ENCODE measurements at regions not wholly inside any gene's neighbourhood (a gene's known extent, or its start where the extent isn't known, plus 50 kb on each side); places are given as distances from the start of the nearest gene placed in this dataset.
"Not testable (repeated sequence)": the region's sequence is repeated elsewhere in the genome, so short reads cannot be mapped to it uniquely, and the experiment has no call there.

DNA sequence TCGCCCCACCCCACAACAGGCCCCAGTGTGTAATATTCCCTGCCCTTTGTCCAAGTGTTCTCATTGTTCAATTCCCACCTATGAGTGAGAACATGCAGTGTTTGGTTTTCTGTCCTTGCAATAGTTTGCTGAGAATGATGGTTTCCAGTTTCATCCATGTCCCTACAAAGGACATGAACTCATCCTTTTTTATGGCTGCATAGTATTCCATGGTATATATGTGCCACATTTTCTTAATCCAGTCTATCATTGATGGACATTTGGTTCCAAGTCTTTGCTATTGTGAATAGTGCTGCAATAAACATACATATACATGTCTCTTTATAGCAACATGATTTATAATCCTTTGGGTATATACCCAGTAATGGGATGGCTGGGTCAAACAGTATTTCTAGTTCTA is 132.7 kb downstream of the SNX10 start:
- DNase-seq = not testable (repeated sequence)

DNA sequence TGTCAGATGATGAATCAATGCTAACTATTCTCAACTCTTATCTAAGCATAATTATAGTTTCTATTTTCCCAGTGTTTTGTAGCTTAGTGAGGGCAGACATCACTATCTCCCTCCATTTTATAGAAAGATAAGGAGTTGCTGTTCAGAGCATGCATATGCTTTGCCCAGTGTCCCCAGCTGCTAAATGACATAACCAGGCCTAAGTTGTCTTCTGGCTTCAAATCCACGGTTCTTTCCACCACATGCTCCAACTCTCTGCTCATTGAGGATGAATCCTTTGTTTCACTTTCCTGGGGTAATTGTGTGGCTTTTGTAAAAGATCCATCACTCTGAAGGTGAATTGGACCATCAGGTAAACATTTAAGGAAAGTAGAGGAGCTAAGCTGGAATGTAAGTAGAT is 134.0 kb downstream of the SNX10 start:
- DNase-seq = no peak

DNA sequence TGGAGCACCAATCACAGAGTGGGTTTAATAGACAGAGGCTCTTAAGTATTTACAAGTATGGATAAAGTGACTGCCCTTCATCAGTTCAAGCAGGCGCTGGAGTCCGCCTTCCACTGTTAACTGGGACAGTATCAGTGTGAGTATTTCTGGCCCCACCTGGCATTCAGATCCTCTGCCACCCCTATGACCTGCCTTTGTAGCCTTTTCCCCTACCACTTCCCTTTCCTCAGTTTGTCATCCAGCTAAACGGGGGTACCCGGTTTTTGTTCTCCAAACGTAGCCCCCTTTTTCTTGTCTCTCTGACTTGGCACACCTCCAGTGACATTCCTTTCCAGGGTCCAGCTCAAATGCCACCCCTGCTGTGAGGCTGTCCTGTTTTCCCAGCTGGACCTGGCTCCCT is 134.4 kb downstream of the SNX10 start:
- no peak for DNase-seq

DNA sequence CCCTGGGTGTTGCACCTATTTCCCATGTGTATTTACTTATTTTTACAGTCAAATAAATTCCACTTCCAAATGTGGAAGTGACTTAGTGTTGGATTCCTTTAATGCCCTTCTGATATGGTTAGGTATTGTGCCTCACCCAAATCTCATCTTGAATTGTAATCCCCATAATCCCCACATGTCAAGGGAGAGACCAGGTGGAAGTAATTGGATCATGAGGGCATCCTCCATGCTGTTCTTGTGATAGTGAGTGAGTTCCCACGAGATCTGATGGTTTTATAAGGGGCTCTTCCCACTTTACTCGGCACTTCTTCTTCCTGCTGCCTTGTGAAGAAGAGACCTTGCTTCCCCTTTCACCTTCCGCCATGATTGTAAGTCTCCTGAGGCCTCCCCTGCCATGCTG is 136.9 kb downstream of the SNX10 start:
- no peak for DNase-seq

DNA sequence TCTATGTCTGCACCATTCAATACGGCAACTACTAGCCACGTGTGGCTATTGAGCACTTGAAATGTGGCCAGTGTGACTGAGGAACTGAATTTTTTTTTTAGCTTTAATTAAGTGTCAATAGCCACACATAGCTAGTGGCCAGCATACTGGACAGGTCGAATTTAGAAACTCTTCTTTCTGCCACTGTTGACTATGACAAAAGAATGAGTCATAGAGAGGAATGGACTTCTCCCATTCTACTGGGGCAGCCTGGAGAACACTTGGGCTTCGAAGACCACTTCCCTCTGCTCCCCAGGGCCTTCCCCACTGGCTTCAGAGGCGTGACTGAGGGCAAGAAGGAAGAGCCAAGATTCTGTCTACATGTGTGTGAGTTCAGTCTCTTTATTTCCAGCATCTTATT is 137.5 kb downstream of the SNX10 start:
- no peak for DNase-seq

DNA sequence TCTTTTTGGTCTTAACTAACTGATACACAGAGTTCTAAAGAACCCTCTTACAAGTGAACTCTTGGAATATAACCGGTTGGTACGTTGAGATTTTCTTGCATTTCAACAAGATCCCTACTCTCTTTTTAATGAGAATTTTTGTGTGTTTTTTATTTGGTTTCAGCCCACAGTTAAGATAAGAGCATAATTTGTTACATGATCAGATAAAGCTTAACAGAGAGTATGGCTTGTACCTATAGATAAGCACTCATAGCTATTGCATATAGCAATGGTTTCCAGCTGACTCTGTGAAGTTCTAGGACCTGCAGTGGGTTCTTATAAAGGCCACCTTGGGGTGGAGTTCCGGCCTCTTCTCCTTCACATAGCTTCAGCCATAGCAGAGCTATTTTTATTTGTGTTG is 143.3 kb downstream of the SNX10 start:
- no peak for DNase-seq

DNA sequence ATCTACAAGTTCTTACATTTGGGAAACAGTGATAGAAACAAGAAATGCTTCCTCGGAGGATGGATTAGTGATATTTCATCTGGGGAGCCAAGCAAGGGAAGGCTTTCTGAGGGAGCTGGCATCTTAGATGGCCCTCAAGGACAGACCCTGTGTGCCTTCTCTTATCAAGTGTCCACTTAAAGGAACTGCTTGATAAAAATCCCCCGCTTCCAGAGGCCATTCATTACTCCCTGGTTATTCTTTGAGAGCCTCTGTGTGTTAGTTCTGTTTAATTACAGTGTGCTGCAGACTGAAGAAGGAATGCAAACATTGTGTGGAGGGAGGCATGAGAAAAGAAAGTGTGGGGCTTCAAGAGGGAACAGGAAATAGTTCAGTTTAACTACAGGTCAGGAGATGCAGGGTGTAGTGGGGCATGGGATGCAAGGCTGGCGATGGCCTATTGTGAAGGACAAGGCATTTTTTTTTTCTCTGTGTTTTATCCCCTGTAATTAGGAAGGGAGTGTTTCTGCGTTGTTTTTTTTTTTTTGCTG is 145.4 kb downstream of the SNX10 start:
- DNase-seq = no peak

DNA sequence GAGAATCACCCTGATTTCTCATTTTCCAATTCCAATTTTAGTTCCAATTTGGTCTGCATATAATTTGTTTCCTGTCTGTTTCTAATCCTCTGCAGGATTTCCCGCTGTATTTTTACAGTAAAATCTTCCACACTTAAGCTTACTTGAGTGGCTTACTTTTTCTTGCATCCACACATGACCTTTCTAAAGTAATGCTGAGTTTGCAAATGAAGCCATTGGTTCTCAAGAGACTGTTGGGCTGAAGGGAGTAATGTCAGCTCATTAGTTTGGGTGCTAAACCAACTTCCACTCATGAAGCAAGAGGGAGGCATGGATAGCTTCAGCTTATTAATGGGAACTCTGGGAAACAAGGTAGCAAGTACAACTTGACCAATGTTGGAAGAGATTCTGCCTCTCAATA is 146.4 kb downstream of the SNX10 start:
- no peak for DNase-seq

DNA sequence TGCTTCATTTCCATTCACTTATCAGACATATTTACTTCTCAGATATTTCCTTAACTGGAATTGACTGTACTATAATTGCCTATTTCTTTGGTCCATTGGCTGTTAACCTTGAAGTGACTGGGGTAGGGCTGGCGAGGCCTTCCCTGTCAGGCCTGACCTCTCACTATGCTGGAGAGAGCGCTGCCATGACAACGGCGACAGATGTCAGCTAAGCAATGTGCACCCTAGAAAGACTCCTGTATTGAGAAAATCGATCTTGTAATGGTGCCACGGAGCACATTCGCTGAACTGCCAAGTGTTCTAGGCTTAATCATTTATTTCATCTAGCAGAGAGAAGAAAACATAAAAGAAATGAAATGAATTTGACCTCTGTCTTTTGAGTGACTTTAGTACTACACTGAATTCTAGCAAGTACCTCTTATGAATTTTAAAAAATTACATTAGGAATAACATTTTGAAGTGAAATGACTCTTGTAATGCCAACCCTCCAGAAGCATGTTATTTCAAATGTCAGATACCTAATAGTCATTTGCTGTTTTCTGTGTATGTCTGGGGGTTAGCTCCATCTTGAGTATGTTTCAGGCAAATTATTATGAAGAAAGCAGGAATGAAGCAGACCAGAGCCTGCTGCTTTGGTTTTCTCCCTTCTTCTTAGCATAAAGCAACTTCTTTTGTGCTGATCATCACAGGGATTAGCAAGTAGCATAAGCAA is 148.0 kb downstream of the SNX10 start:
- DNase-seq = no peak

DNA sequence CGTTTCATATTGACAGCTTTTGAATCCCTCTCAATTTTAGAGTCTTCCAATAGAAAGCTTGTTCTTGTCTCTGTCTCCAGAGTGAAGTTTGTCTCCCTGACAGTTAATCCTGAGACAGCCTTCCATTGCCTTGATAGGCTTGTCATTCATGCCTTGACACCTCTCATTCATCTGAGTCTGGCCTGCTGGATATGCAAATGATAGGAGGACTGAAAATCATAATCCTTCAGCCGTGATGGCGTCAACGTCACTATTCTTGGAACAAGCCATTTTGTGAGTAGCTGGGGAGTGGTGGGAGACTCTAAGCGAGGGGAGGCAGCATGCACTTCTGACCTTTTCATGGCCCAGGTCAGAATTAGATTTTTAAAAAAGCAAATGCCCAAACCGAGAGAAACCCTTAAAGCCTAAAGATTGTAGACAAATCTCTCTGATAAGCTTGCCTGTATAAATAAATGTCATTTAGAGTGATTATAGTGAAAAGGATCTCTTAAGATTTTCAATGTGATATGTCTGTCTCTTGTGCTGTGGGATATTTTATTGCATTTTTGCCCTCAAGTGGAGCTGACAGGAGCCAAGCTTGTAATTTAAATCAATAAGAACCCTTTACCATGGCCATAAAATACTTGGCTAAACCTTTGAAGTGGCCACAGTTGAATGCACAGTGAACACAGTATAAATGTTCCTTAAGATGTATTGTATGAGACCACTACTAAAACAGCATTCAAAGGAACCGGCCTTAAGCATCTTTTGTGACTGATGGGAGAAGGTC is 148.8 kb downstream of the SNX10 start:
- no peak for DNase-seq

DNA sequence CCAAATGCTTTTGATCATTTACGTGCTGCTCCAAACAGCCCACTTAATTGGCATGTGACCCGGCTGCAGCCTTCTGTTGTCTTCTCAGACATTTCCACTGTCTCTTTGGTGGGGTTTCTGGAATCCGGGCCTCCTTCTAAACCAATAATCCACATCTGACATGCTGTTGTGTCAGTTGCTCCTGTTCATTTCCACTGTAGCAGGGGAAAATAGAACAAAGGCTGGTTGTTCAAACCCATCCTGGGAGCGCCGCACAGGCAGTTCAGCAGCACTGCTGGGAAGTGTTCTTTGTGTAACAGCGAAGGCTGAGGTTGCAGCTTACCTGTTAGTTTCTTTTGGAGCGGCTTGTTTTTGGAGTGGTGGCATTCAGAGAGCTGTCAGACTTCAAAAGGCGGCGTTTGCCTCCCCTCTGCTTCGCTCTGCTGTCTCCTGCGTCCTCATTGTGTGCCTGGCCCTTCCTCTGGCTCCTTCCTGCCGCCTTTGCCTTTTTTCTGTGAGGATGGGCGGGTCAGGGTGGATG is 149.4 kb downstream of the SNX10 start:
- DNase-seq = peak in 3 of 58 donors; percentile 1 to 4 (median 4)

DNA sequence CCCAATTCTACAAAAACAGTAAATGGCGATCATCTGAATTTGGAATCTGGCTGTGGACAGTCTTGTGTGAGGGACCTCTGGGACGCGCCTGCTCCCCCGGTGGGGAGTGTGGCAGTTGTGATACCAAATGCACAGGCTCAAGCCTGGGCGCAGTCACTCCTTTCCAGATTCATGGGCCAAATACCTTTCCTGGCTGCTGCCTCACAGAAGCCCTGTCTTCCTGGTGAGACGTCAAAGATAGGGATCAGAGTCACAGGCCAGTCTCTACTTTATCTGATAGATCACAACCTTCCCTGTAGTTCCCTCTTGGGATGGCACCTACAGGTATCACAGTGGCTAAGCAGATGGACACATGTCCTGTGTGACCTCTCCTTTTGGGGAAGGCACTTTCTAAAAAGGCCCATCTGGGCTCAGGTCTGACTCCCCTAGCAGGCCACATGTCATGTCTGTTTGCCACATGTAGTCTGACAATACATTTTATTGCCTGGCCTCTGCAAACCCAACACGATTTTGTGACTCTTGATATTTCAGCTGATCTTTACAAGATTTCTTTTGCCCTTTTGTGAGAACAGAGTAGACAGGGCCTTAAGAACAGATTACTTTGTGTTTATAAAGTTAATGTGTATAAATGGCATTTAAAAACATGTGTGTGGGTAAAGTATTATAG is 150.1 kb downstream of the SNX10 start:
- DNase-seq = no peak

DNA sequence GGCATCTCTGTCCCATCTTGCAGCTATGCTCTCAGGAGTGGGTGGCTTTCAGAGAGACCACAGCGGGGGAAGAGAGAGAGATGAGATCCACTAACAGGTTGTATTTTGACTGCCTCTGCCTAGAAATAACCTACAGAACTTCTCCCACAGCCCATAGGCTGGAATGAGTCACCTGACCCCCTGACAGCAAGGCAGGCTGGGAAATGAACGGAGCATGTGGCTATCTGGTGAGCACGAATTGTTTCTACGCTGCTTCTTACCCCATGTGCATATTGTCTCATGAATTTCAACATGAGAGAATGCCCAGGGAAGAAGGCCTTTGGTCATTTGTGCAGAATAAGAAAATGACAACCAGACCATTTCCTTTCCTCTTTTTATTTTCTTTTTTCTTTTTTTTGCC is 151.3 kb downstream of the SNX10 start:
- DNase-seq = no peak

DNA sequence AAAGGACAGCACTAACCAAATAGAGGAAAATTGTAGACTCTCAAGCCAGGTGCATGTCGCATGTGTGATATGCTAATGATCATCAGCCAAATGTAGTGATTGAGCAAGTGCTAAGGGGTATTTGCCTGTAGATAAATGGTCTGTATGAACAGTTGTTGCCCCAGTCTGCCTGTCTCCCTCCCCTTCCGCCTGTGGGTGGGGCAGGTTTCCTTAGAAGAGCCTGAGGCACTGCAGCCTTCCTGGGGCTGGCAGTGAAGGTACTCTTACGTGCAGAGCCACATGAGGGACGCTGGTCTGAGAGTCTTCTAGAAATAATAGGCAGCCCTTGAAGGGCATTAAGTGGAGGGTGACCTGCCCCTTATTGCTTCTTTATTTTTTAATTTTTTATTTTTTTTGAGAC is 152.1 kb downstream of the SNX10 start:
- DNase-seq = no peak

DNA sequence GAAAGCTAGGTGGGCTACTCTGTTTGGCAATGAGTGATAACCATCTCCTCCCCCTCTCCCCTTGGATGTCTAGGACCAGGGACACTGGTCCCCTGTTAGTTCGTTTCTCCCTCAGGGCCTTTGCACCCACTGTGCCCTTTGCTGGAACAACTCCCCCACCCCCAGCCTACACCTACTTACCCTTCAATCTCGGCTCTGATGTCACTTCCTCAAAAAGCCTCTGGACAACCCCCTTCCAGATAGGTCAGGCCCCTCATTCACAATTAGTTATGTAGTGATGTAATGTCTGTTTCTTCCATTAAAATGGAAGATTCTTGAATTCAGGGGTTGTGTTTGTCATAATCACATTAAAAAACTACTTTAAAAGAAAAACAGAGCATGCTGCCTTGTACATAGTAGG is 152.9 kb downstream of the SNX10 start:
- no peak for DNase-seq

DNA sequence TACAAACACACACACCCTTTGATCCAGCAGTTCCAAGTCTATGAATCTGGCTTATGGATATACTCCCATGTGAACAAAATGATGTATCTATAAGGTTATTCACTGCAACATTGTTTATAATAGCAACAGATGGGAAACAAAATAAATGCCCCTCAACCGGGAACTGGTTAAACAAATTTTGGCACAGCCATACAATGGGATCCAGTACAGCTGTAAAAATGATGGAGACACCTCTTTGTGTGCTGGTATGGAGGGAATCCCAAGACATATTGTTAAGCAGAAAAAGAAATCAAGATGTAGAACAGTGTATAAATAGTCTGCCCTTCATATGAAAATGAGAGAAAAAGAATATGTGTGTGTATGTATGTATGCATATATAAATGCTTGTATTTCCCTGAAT is 155.5 kb downstream of the SNX10 start:
- DNase-seq = no peak

DNA sequence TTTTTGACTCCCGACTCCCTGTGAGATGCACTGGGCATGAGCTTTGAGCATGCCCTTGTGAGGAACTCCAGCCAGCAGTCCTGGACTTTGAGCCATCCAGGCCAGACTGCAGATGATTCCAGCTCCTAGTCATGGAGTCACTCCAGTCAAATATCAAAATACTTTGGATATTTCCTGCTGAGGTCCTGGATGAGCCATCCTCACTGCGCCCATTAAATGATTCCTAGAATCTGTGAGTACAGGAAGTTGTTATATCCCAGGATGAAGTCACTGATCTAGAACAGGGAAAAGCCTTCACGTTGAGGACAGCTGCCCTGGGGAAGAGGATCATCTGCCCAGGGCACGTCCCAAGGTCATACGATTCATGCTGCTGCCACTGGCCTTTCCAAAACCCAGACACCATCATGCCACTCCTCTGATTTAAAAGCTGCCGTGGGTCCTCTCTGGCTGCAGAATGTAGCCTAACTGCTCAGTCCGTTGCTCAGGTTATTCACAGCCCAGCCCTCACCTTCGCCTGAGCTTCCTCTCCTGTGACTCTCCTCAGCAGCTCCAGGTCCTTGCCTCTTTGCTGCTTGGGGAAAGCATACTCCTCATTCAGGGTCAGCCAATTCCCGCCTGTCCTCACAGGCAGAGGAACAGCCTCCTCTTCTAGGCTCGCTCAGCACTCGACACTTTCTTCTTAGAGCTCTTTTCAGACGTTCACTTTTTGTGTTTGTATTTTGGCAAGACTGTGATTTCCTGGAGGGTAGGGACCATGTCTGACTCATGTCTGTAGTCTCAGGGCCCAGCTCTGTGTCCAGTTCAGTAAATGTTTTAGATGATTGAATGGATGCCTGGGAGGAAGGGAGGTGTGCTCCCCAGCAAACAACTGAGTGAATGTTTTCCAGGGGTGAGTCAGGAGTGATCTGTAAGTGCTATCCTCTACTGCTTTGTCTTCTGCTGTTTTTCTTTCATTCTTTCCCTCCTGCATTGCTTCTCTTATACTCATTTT is 157.8 kb downstream of the SNX10 start:
- DNase-seq = peak in 2 of 58 donors; percentile 5 to 10

DNA sequence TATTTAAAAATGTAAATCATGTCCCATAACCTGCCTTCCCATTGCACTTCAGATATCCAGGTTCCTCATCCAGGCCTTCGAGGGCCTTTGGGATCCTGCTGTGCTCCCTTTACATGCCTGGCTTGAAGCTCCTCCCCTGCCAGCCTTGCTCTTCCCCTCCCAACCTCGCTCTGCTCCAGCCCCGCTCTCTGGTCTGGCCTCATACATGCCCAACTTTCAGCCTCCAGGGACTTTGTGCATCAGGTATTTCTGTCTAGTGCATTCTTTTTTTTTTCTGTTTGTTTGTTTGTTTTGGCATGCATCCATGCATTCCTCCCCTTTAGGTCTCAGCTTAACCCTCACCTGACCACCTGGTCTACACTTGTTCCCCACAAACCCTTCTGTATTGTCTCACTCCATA is 160.3 kb downstream of the SNX10 start:
- DNase-seq = no peak

DNA sequence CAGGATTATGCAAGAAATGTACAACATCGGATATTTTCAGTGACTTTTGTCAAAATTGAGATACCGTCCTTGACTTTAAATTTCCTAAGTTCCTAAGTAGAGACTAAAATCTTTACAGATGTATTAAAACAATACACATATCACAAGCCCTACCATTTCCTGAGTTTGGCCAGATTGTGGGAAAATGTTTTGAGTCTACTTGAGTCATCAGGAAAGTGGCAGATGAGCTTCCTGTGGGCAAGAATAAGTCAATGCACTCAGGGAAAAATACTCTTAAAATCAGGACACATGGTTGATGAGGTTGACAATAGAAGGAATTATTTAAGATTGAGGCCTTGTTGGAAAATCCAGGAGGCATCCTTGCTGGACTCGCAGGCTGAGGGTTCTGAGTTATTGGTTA is 162.5 kb downstream of the SNX10 start:
- DNase-seq = no peak

DNA sequence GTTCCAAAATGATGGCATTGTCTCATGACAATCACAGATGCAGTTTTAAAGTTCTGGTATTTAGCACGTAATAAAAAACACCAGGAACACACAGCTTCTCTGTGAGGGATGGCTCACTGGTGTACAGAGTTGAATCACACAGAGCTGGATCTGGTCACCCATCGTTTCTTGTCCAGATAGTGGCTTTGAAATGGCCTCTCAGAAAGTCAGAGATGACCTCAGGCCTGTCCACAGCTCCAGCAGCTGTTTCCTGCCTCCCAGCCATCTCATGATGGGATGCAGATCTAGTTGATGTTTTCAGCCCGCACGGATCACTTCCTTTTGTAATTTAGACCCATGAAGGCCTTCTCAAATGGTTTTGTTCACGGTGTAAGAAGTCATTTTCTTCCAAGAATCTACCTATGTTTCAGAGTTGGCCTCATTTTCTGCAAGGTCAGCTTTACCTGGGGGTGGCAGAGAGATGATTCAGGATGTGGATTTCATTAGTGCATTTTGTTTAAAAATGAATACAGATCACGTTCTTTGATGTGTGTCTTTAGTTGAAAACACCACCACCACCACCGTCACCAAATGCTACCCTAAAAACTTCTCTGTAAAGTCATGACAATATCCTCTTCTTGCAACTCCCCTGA is 166.2 kb downstream of the SNX10 start:
- DNase-seq = no peak
